MCF 10A (cell line): ENCODE measurements at regions not wholly inside any gene's neighbourhood (a gene's known extent, or its start where the extent isn't known, plus 50 kb on each side); places are given as distances from the start of the nearest gene placed in this dataset.
A peak's percentile ranks its signal among the peaks of the same experiment; 100 is the strongest.

Experiments
- BruUV-seq: library from RNA; stranded (reverse); fragments of 400-500 nt; replicated peaks from 2 replicates; lab custom pipeline; 2021; lab: Mats Ljungman, UMichigan
- CTCF ChIA-PET: fragments of 300-600 bp; sonication (Branson Sonifier 250); formaldehyde crosslinking; extraction: SDS; loops from one replicate; lab custom pipeline; 2021; ENCODE audit warnings: antibody characterized with exemption, inconsistent platforms; lab: Yijun Ruan, JAX
- POLR2A ChIA-PET: fragments of 300-600, 350-650 bp; sonication (Branson Sonifier 250); formaldehyde crosslinking; extraction: SDS; loops from one replicate; lab custom pipeline; 2020; ENCODE audit warnings: antibody characterized with exemption, inconsistent platforms; lab: Yijun Ruan, JAX
- DNase-seq: peaks from one replicate; pipeline ENCODE4 v3.0.0-alpha.2; 2018; ENCODE audit not compliant: unreplicated experiment
- H3K27ac Mint-ChIP-seq: one replicate; pipeline ENCODE4 v1.8.0; 2022; ENCODE audit warnings: mild to moderate bottlenecking, low read depth, mixed read lengths; ENCODE audit not compliant: unreplicated experiment
- H3K27me3 Mint-ChIP-seq: one replicate; pipeline ENCODE4 v1.8.0; 2022; ENCODE audit warnings: mixed read lengths; ENCODE audit not compliant: insufficient read depth, unreplicated experiment
- H3K36me3 Mint-ChIP-seq: one replicate; pipeline ENCODE4 v1.8.0; 2022; ENCODE audit warnings: mild to moderate bottlenecking, moderate library complexity, mixed read lengths; ENCODE audit not compliant: insufficient read depth, unreplicated experiment
- H3K4me1 Mint-ChIP-seq: one replicate; pipeline ENCODE4 v1.8.0; 2022; ENCODE audit warnings: mixed read lengths; ENCODE audit not compliant: insufficient read depth, unreplicated experiment
- H3K4me3 Mint-ChIP-seq: one replicate; pipeline ENCODE4 v1.8.0; 2022; ENCODE audit warnings: mild to moderate bottlenecking, moderate library complexity, mixed read lengths; ENCODE audit not compliant: unreplicated experiment
- H3K9me3 Mint-ChIP-seq: one replicate; pipeline ENCODE4 v1.8.0; 2022; ENCODE audit warnings: mixed read lengths; ENCODE audit not compliant: unreplicated experiment
- CTCF ChIP-seq: fragments of 200-600 bp; IDR thresholded peaks from one replicate; pipeline ENCODE4 v1.8.0; 2022; ENCODE audit warnings: antibody characterized with exemption, mild to moderate bottlenecking; ENCODE audit not compliant: unreplicated experiment
- intact Hi-C: fragments of 100-400 bp; cut with micrococcal nuclease; formaldehyde crosslinking; loops from 2 replicates; pipeline ENCODE4 v1.14.1; 2022

GRCh38 chr11:32311346-32312065 is 123.8 kb downstream of the WT1 start:
- H3K27me3 Mint-ChIP-seq = no peaks in the 10 kb centered on the region
- no TSS peak for BruUV-seq
- no peaks in the 10 kb centered on the region for H3K36me3 Mint-ChIP-seq
- peaks cover 6% of the 10 kb centered on the region for H3K4me1 Mint-ChIP-seq
- no peak for TF ChIP-seq CTCF
- H3K27ac Mint-ChIP-seq = no peak overlapping the region
- CTCF ChIA-PET = interaction anchor here (0.6 to 1.7 kb wide), 11 partner anchors 8 to 1914 kb away, joined by 3 to 16 read pairs (median 4); no protein-coding TSS in a partner anchor
- no peak for DNase-seq
- POLR2A ChIA-PET = no interaction called here
- no peaks in the 10 kb centered on the region for H3K9me3 Mint-ChIP-seq
- intact Hi-C loops = no loop called here
- no peak overlapping the region for H3K4me3 Mint-ChIP-seq

GRCh38 chr11:32312206-32312817 is 123.0 kb downstream of the WT1 start:
- no peaks in the 10 kb centered on the region for H3K9me3 Mint-ChIP-seq
- CTCF ChIA-PET = interaction anchor here (0.5 to 1.7 kb wide), 11 partner anchors 8 to 1239 kb away, joined by 3 to 16 read pairs (median 3); no protein-coding TSS in a partner anchor
- no peak overlapping the region for H3K4me3 Mint-ChIP-seq
- no TSS peak for BruUV-seq
- H3K27ac Mint-ChIP-seq = no peak overlapping the region
- DNase-seq = no peak
- intact Hi-C loops = no loop called here
- POLR2A ChIA-PET = no interaction called here
- no peak for TF ChIP-seq CTCF
- H3K36me3 Mint-ChIP-seq = no peaks in the 10 kb centered on the region
- peaks cover 6% of the 10 kb centered on the region for H3K4me1 Mint-ChIP-seq
- H3K27me3 Mint-ChIP-seq = no peaks in the 10 kb centered on the region

GRCh38 chr11:32312865-32313403 is 122.4 kb downstream of the WT1 start:
- Mint-ChIP-seq H3K4me3 (no peak overlapping the region), H3K27me3 (no peaks in the 10 kb centered on the region)
- BruUV-seq = no TSS peak

More at GRCh38 chr11:32312865-32313403, 122.4 kb downstream of the WT1 start:
- POLR2A ChIA-PET = no interaction called here
- DNase-seq = peak; percentile 83
- Mint-ChIP-seq H3K36me3 (no peaks in the 10 kb centered on the region), H3K9me3 (no peaks in the 10 kb centered on the region), H3K4me1 (peaks cover 6% of the 10 kb centered on the region), H3K27ac (no peak overlapping the region)
- intact Hi-C loops = no loop called here
- peak; percentile 52 for TF ChIP-seq CTCF
- CTCF ChIA-PET = interaction anchor here (0.5 to 1.2 kb wide), 10 partner anchors 9 to 392 kb away, joined by 3 to 12 read pairs (median 3); no protein-coding TSS in a partner anchor
